Liver (tissue), 8 donors: ENCODE measurements at regions not wholly inside any gene's neighbourhood (a gene's known extent, or its start where the extent isn't known, plus 50 kb on each side); places are given as distances from the start of the nearest gene placed in this dataset.

ENCODE experiments used
- DNase-seq: peaks from one replicate; pipeline ENCODE4 v3.0.0-alpha.2; 2017; ENCODE audit warnings: low spot score
- H3K27ac ChIP-seq, 2 donors: one replicate each; pipeline ENCODE4 v1.7.0; 2013; ENCODE audit warnings: inconsistent platforms in 2 of 2, low read length in 2 of 2, control low read depth in 1 of 2, low read depth in 1 of 2, mild to moderate bottlenecking in 1 of 2
- H3K27me3 ChIP-seq, 4 donors: one replicate each; pipeline versions ENCODE4 v1.6.1 to v1.7.0; 2013; ENCODE audit warnings: low read length in 3 of 4, inconsistent platforms in 1 of 4, mild to moderate bottlenecking in 1 of 4, moderate library complexity in 1 of 4; ENCODE audit not compliant: control insufficient read depth in 4 of 4, insufficient read depth in 4 of 4
- H3K36me3 ChIP-seq, 4 donors: one replicate each; pipeline versions ENCODE4 v1.6.1 to v1.7.0; 2013; ENCODE audit warnings: low read length in 3 of 4, mild to moderate bottlenecking in 3 of 4, low read depth in 1 of 4, moderate library complexity in 1 of 4; ENCODE audit not compliant: control insufficient read depth in 4 of 4, insufficient read depth in 3 of 4
- H3K4me1 ChIP-seq, 4 donors: one replicate each; pipeline versions ENCODE4 v1.6.1 to v1.7.0; 2013; ENCODE audit warnings: low read length in 3 of 4, mild to moderate bottlenecking in 3 of 4, moderate library complexity in 1 of 4; ENCODE audit not compliant: control insufficient read depth in 4 of 4, insufficient read depth in 4 of 4
- H3K4me3 ChIP-seq, 3 donors: one replicate each; pipeline versions ENCODE4 v1.6.1 to v1.7.0; 2013; ENCODE audit warnings: low read length in 3 of 3, control low read depth in 1 of 3, low read depth in 1 of 3, mild to moderate bottlenecking in 1 of 3
- H3K9ac ChIP-seq, 2 donors: one replicate each; pipeline ENCODE4 v1.7.0; 2013; ENCODE audit warnings: low read length in 2 of 2, mild to moderate bottlenecking in 2 of 2, moderate library complexity in 2 of 2, control low read depth in 1 of 2, low read depth in 1 of 2
- H3K9me3 ChIP-seq, 4 donors: one replicate each; pipeline versions ENCODE4 v1.6.1 to v1.7.0; 2013; ENCODE audit warnings: low read length in 3 of 4; ENCODE audit not compliant: control insufficient read depth in 4 of 4
- EGR1 ChIP-seq, 2 donors: IDR thresholded peaks; 2 replicates each; pipeline ENCODE4 v1.6.1; 2016 to 2018; ENCODE audit warnings: antibody characterized with exemption in 2 of 2, low read depth in 2 of 2
- FOXA2 ChIP-seq: IDR thresholded peaks from 2 replicates; pipeline ENCODE4 v1.6.1; 2016; ENCODE audit warnings: antibody characterized with exemption
- GABPA ChIP-seq, 2 donors: IDR thresholded peaks in 1 of 2; conservative IDR thresholded peaks in 1 of 2; 2 replicates each; pipeline ENCODE4 v1.6.1; 2016; ENCODE audit warnings: antibody characterized with exemption in 2 of 2, mild to moderate bottlenecking in 1 of 2, moderate library complexity in 1 of 2
- HNF4A ChIP-seq, 2 donors: conservative IDR thresholded peaks; 2 replicates each; pipeline ENCODE4 v1.6.1; 2016; ENCODE audit warnings: antibody characterized with exemption in 2 of 2, mild to moderate bottlenecking in 2 of 2
- JUND ChIP-seq, 2 donors: IDR thresholded peaks; 2 replicates each; pipeline ENCODE4 v1.6.1; 2016; ENCODE audit warnings: antibody characterized with exemption in 2 of 2
- MAX ChIP-seq: IDR thresholded peaks from 2 replicates; pipeline ENCODE4 v1.6.1; 2016; ENCODE audit warnings: antibody characterized with exemption
- RXRA ChIP-seq, 2 donors: IDR thresholded peaks; 2 replicates each; pipeline ENCODE4 v1.6.1; 2017 to 2018; ENCODE audit warnings: antibody characterized with exemption in 2 of 2, mild to moderate bottlenecking in 1 of 2
- SP1 ChIP-seq: IDR thresholded peaks from 2 replicates; pipeline ENCODE4 v1.6.1; 2018; ENCODE audit warnings: antibody characterized with exemption, mild to moderate bottlenecking
- YY1 ChIP-seq: IDR thresholded peaks from 2 replicates; pipeline ENCODE4 v1.6.1; 2016; ENCODE audit warnings: antibody characterized with exemption, mild to moderate bottlenecking
- ZBTB33 ChIP-seq: IDR thresholded peaks from 2 replicates; pipeline ENCODE4 v1.6.1; 2016; ENCODE audit warnings: antibody characterized with exemption
- WGBS: extraction: QIAGEN DNeasy Blood & Tissue Kit; methylation state at CpG from one replicate; pipeline ENCODE4 v1.1.7; 2013; 5-methylcytosine and 5-hydroxymethylcytosine counted together
- TF ChIP-seq, protein P1 (sequence below): IDR thresholded peaks from 2 replicates; pipeline ENCODE4 v1.6.1; 2016; ENCODE audit warnings: antibody characterized with exemption
- TF ChIP-seq, protein P2 (sequence below): IDR thresholded peaks from 2 replicates; pipeline ENCODE4 v1.6.1; 2016; ENCODE audit warnings: antibody characterized with exemption, mild to moderate bottlenecking
- TF ChIP-seq, protein P3 (sequence below): fragments of 150-350 bp; IDR thresholded peaks from 2 replicates; pipeline ENCODE4 v1.5.1; 2017; ENCODE audit warnings: improper control_type of control experiment, low read depth, low read length; ENCODE audit not compliant: missing input control
- donor health status: healthy.
- donor health status: healthy.
- donor health status: healthy.
- donor health status: healthy.
- donor health status: healthy.

DNA sequence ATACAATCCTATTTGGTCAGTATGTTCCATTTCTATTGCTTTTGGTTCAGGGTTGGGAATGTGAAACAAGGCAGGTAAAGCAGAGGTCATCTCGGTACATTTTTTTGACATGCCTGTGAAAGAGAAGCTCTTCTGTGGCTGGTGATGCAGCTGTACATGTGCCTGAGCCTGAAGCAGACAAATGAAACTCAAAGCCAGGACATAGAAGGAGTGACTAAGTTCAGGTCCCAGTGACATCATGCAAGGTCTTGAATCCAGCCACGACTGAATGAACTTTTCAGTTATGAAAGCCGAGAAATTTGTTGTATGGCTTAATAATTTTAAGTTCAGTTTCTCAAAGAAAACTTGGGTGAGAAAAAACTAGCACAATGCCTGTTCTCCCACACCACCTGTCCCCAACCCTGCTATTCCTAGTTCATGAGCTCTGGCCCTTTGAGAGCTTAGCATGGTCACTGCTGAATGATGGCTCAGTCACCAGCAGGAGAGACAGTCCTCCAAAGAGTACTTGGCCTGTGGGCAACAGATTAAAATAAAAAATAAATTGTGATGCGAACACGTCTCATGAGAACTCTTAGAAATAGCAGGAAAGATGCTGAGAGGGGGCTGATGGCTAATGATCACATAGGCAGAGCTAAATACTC is 600.2 kb upstream of the GRM7 start (continued):
- no peak for TF ChIP-seq SP1

DNA sequence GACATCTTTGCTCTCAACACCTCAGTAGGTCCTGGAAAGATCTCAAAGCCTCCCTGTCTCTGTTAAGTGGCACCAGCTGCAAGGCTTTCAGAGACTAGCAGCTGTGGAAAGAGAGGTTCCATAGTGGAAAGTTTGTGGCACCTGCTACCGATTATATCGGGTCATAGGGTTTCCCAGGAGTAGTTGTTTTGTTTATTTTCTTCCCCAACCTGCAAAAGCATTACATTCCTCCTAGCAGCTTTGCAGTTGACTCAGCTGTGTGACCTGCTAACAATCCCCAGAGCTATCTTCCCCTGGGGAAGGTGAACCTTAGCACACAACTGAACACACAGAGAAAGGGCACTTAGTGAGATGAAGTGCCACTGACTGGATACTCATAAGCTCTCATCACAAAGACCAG is 598.9 kb upstream of the GRM7 start:
- DNase-seq = no peak
- Histone ChIP-seq H3K9ac (no peak overlapping the region), H3K27me3 (peaks cover 0 to 4% (median 0%) of the 10 kb centered on the region in 4 donors), H3K4me3 (no peak overlapping the region), H3K27ac (no peak overlapping the region), H3K4me1 (no peaks in the 10 kb centered on the region), H3K36me3 (no peaks in the 10 kb centered on the region), H3K9me3 (no peaks in the 10 kb centered on the region)
- no peak for TF ChIP-seq SP1
- no peak for TF ChIP-seq GABPA (IDR thresholded peaks at IDR 0.05 in 1 of 2, conservative IDR thresholded peaks at IDR 0.05 in 1 of 2)
- 61% methylated on average over 2 of the region's 2 CpGs for WGBS

DNA sequence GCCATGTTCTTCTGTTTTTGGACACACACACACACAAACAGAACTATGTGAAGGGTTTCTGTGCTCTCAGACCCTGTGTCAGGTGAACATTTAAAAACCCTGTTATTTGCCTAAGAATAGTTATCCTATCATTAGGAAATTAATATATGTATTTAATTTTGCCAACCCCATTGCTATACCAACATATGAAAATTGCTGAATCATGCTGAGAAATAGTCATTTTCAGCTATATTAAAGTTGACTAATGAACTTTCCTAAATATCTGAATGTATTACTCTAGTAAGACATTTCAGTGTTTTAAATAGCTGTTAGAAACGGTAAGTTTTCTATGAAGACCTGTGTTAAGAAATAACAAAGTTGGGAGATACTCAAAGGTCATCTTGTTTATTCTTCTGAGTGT is 596.9 kb upstream of the GRM7 start:
- TF ChIP-seq, protein P1, sequence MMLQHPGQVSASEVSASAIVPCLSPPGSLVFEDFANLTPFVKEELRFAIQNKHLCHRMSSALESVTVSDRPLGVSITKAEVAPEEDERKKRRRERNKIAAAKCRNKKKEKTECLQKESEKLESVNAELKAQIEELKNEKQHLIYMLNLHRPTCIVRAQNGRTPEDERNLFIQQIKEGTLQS = no peak
- TF ChIP-seq RXRA (IDR thresholded peaks at IDR 0.05) (no peak), FOXA2 (no peak), YY1 (no peak), ZBTB33 (no peak), JUND (IDR thresholded peaks at IDR 0.05) (no peak), MAX (no peak), HNF4A (conservative IDR thresholded peaks at IDR 0.05) (no peak), SP1 (no peak), GABPA (IDR thresholded peaks at IDR 0.05 in 1 of 2, conservative IDR thresholded peaks at IDR 0.05 in 1 of 2) (no peak), EGR1 (IDR thresholded peaks at IDR 0.05; ENCODE audit: low read depth in 2 of 2) (no peak)
- TF ChIP-seq, protein P2, sequence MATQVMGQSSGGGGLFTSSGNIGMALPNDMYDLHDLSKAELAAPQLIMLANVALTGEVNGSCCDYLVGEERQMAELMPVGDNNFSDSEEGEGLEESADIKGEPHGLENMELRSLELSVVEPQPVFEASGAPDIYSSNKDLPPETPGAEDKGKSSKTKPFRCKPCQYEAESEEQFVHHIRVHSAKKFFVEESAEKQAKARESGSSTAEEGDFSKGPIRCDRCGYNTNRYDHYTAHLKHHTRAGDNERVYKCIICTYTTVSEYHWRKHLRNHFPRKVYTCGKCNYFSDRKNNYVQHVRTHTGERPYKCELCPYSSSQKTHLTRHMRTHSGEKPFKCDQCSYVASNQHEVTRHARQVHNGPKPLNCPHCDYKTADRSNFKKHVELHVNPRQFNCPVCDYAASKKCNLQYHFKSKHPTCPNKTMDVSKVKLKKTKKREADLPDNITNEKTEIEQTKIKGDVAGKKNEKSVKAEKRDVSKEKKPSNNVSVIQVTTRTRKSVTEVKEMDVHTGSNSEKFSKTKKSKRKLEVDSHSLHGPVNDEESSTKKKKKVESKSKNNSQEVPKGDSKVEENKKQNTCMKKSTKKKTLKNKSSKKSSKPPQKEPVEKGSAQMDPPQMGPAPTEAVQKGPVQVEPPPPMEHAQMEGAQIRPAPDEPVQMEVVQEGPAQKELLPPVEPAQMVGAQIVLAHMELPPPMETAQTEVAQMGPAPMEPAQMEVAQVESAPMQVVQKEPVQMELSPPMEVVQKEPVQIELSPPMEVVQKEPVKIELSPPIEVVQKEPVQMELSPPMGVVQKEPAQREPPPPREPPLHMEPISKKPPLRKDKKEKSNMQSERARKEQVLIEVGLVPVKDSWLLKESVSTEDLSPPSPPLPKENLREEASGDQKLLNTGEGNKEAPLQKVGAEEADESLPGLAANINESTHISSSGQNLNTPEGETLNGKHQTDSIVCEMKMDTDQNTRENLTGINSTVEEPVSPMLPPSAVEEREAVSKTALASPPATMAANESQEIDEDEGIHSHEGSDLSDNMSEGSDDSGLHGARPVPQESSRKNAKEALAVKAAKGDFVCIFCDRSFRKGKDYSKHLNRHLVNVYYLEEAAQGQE = no peak
- TF ChIP-seq, protein P3, sequence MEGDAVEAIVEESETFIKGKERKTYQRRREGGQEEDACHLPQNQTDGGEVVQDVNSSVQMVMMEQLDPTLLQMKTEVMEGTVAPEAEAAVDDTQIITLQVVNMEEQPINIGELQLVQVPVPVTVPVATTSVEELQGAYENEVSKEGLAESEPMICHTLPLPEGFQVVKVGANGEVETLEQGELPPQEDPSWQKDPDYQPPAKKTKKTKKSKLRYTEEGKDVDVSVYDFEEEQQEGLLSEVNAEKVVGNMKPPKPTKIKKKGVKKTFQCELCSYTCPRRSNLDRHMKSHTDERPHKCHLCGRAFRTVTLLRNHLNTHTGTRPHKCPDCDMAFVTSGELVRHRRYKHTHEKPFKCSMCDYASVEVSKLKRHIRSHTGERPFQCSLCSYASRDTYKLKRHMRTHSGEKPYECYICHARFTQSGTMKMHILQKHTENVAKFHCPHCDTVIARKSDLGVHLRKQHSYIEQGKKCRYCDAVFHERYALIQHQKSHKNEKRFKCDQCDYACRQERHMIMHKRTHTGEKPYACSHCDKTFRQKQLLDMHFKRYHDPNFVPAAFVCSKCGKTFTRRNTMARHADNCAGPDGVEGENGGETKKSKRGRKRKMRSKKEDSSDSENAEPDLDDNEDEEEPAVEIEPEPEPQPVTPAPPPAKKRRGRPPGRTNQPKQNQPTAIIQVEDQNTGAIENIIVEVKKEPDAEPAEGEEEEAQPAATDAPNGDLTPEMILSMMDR = no peak
- no peaks in the 10 kb centered on the region for H3K9me3 ChIP-seq
- H3K9ac ChIP-seq = no peak overlapping the region
- no peak overlapping the region for H3K4me3 ChIP-seq
- H3K27ac ChIP-seq = no peak overlapping the region
- no peaks in the 10 kb centered on the region for H3K27me3 ChIP-seq
- 68% methylated on average over 1 of the region's 1 CpG for WGBS
- no peaks in the 10 kb centered on the region for H3K36me3 ChIP-seq
- no peaks in the 10 kb centered on the region for H3K4me1 ChIP-seq
- no peak for DNase-seq
